ENCODE measurements at regions not wholly inside any gene's neighbourhood (a gene's known extent, or its start where the extent isn't known, plus 50 kb on each side); places are given as distances from the start of the nearest gene placed in this dataset.
A peak's percentile ranks its signal among the peaks of the same experiment; 100 is the strongest.

GRCh38 chr20:51172558-51173428, 149.9 kb upstream of the KCNG1 start:
- dilution Hi-C loops (cut with MboI; ENCODE audit: extremely low pct_ligation_motif_present, low sequenced_read_pairs): no loop called here
- H3K27me3 ChIP-seq (ENCODE audit: control insufficient read depth, extremely low read depth, insufficient read depth, low read length): no peaks in the 10 kb centered on the region
- no peak for FAIRE-seq
- H3K9me3 ChIP-seq (ENCODE audit: control insufficient read depth, low read depth, low read length): no peaks in the 10 kb centered on the region
- H3K9me1 ChIP-seq (ENCODE audit: control insufficient read depth, extremely low read depth, insufficient read depth, low read length): no peaks in the 10 kb centered on the region
- no peak overlapping the region for H3K27ac ChIP-seq (ENCODE audit: control insufficient read depth, insufficient read depth, low read length)
- peaks cover 8% of the 10 kb centered on the region for H3K4me1 ChIP-seq (ENCODE audit: control insufficient read depth, extremely low read depth, insufficient read depth, low read length)
- H2AFZ ChIP-seq (ENCODE audit: control insufficient read depth, low read length): no peak overlapping the region
- no peak overlapping the region for H3K4me2 ChIP-seq (ENCODE audit: control insufficient read depth, extremely low read depth, insufficient read depth, low read depth, low read length)
- H3K79me2 ChIP-seq (ENCODE audit: control insufficient read depth, insufficient read depth, low read length): no peaks in the 10 kb centered on the region
- no peak overlapping the region for H3K4me3 ChIP-seq (ENCODE audit: control insufficient read depth in 2 of 3, extremely low read depth in 1 of 3, insufficient read depth in 2 of 3, low read depth in 1 of 3, low read length in 3 of 3)
- H3K9ac ChIP-seq (ENCODE audit: control insufficient read depth, extremely low read depth, insufficient read depth, low read length): no peak overlapping the region
- no peaks in the 10 kb centered on the region for H4K20me1 ChIP-seq (ENCODE audit: control insufficient read depth, extremely low read depth, insufficient read depth, low read length)
- TF ChIP-seq CTCF (optimal IDR thresholded peaks at IDR 0.05 in 1 of 3, IDR thresholded peaks at IDR 0.05 in 1 of 3, conservative IDR thresholded peaks at IDR 0.05 in 1 of 3; ENCODE audit: extremely low read depth in 1 of 3, insufficient read depth in 2 of 3, low read length in 3 of 3) (peak in 1 of 3 experiments; percentile 16), EZH2 (IDR thresholded peaks at IDR 0.05; ENCODE audit: low read length) (no peak)
- H3K36me3 ChIP-seq (ENCODE audit: control insufficient read depth in 2 of 2, extremely low read depth in 1 of 2, insufficient read depth in 2 of 2, low read length in 2 of 2): no peaks in the 10 kb centered on the region
- DNase-seq (ENCODE audit: low read depth, low spot score): no peak

GRCh38 chr20:51171141-51171540, 148.2 kb upstream of the KCNG1 start:
- dilution Hi-C loops (cut with MboI; ENCODE audit: extremely low pct_ligation_motif_present, low sequenced_read_pairs): no loop called here
- peak; percentile 13 for FAIRE-seq
- peak overlapping the region; percentile 29 for H3K4me2 ChIP-seq (ENCODE audit: control insufficient read depth, extremely low read depth, insufficient read depth, low read depth, low read length)

More at GRCh38 chr20:51171141-51171540, 148.2 kb upstream of the KCNG1 start:
- peaks cover 8% of the 10 kb centered on the region for H3K4me1 ChIP-seq (ENCODE audit: control insufficient read depth, extremely low read depth, insufficient read depth, low read length)
- TF ChIP-seq CTCF (optimal IDR thresholded peaks at IDR 0.05 in 1 of 3, IDR thresholded peaks at IDR 0.05 in 1 of 3, conservative IDR thresholded peaks at IDR 0.05 in 1 of 3; ENCODE audit: extremely low read depth in 1 of 3, insufficient read depth in 2 of 3, low read length in 3 of 3) (no peak), EZH2 (IDR thresholded peaks at IDR 0.05; ENCODE audit: low read length) (no peak)
- no peak overlapping the region for H3K9ac ChIP-seq (ENCODE audit: control insufficient read depth, extremely low read depth, insufficient read depth, low read length)
- H3K36me3 ChIP-seq (ENCODE audit: control insufficient read depth in 2 of 2, extremely low read depth in 1 of 2, insufficient read depth in 2 of 2, low read length in 2 of 2): no peaks in the 10 kb centered on the region
- no peaks in the 10 kb centered on the region for H3K79me2 ChIP-seq (ENCODE audit: control insufficient read depth, insufficient read depth, low read length)
- no peaks in the 10 kb centered on the region for H3K9me3 ChIP-seq (ENCODE audit: control insufficient read depth, low read depth, low read length)
- H3K4me3 ChIP-seq (ENCODE audit: control insufficient read depth in 2 of 3, extremely low read depth in 1 of 3, insufficient read depth in 2 of 3, low read depth in 1 of 3, low read length in 3 of 3): peak overlapping the region in 1 of 3 experiments; percentile 18
- H2AFZ ChIP-seq (ENCODE audit: control insufficient read depth, low read length): no peak overlapping the region
- H3K27me3 ChIP-seq (ENCODE audit: control insufficient read depth, extremely low read depth, insufficient read depth, low read length): no peaks in the 10 kb centered on the region
- H3K9me1 ChIP-seq (ENCODE audit: control insufficient read depth, extremely low read depth, insufficient read depth, low read length): no peaks in the 10 kb centered on the region
- H4K20me1 ChIP-seq (ENCODE audit: control insufficient read depth, extremely low read depth, insufficient read depth, low read length): no peaks in the 10 kb centered on the region
- peak; percentile 35 for DNase-seq (ENCODE audit: low read depth, low spot score)
- H3K27ac ChIP-seq (ENCODE audit: control insufficient read depth, insufficient read depth, low read length): no peak overlapping the region
